HCT116 (cell line): ENCODE measurements at regions not wholly inside any gene's neighbourhood (a gene's known extent, or its start where the extent isn't known, plus 50 kb on each side); places are given as distances from the start of the nearest gene placed in this dataset.

ENCODE experiments used
- ATAC-seq: fragments of 200-7000 bp; cut with Tn5 transposase; 2 replicates; pipeline ENCODE4 v1.9.1; 2020; ENCODE audit warnings: mild to moderate bottlenecking, moderate library complexity
- BruUV-seq: library from RNA; stranded (reverse); fragments of 400-500 nt; replicated peaks from 2 replicates; lab custom pipeline; 2021; lab: Mats Ljungman, UMichigan
- CTCF ChIA-PET: fragments of 300-600 bp; sonication (Branson Sonifier 250); formaldehyde crosslinking; loops from one replicate; lab custom pipeline; 2021; ENCODE audit warnings: antibody characterized with exemption; lab: Charles Lee
- POLR2A ChIA-PET: fragments of 300-600, 350-600 bp; sonication (Branson Sonifier 250); formaldehyde crosslinking; loops from one replicate; lab custom pipeline; 2021; ENCODE audit warnings: antibody characterized with exemption; lab: Charles Lee
- RAD21 ChIA-PET, 2 experiments: fragments of 300-600 bp; sonication (Branson Sonifier 250); formaldehyde crosslinking; loops; one replicate each; lab custom pipeline; 2023; ENCODE audit warnings: low total read pairs in 2 of 2; ENCODE audit not compliant: uncharacterized antibody in 2 of 2, unreplicated experiment in 2 of 2, low non-redundant PET in 1 of 2; lab: Charles Lee
- DNase-seq: peaks from one replicate; pipeline ENCODE4 v3.0.0-alpha.2; 2010; ENCODE audit warnings: low read depth, low spot score
- H2AFZ ChIP-seq: fragments of 200-600 bp; shearing (Covaris generic), sonication (generic); 2 replicates; pipeline ENCODE4 v1.6.1; 2017; ENCODE audit warnings: low read depth, mixed run types, mixed read lengths, antibody characterized with exemption, low read length; ENCODE audit not compliant: poor library complexity, severe bottlenecking
- H3K27ac ChIP-seq: 2 replicates; pipeline ENCODE4 v1.5.1; 2012; ENCODE audit warnings: low read depth, low read length
- H3K27me3 ChIP-seq: fragments of 200-600 bp; sonication (generic); 2 replicates; pipeline ENCODE4 v1.6.1; 2016; ENCODE audit warnings: mixed run types, low read length, mixed read lengths; ENCODE audit not compliant: insufficient read depth
- H3K36me3 ChIP-seq, 2 experiments: fragments of 200-500 bp in 1 of 2; fragments of 200-600 bp in 1 of 2; sonication (Bioruptor generic) in 1 of 2; sonication (generic) in 1 of 2; 2 replicates each; pipeline versions ENCODE4 v1.5.1 to v1.6.1; 2014 to 2016; ENCODE audit warnings: low read length in 2 of 2, inconsistent platforms in 1 of 2, mixed read lengths in 1 of 2, mixed run types in 1 of 2; ENCODE audit not compliant: insufficient read depth in 2 of 2, control insufficient read depth in 1 of 2
- H3K4me1 ChIP-seq, 2 experiments: fragments of 200-600 bp in 1 of 2; sonication (generic) in 1 of 2; 2 replicates each; pipeline versions ENCODE4 v1.5.1 to v1.6.1; 2012 to 2017; ENCODE audit warnings: low read length in 2 of 2, inconsistent platforms in 1 of 2, mild to moderate bottlenecking in 1 of 2, mixed read lengths in 1 of 2, mixed run types in 1 of 2, moderate library complexity in 1 of 2; ENCODE audit not compliant: insufficient read depth in 2 of 2, control insufficient read depth in 1 of 2
- H3K4me2 ChIP-seq: fragments of 200-600 bp; sonication (generic); 2 replicates; pipeline ENCODE4 v1.6.1; 2017; ENCODE audit warnings: mixed run types, low read length, mixed read lengths
- H3K4me3 ChIP-seq, 2 experiments: fragments of 200-600 bp in 1 of 2; sonication (generic) in 1 of 2; replicated peaks in 1 of 2; 2 replicates each; pipeline ENCODE4 v1.5.1; 2011 to 2016; ENCODE audit warnings: low read length in 2 of 2, control low read depth in 1 of 2, low read depth in 1 of 2, mild to moderate bottlenecking in 1 of 2, mixed read lengths in 1 of 2, mixed run types in 1 of 2
- H3K79me2 ChIP-seq: fragments of 200-600 bp; sonication (generic); 2 replicates; pipeline ENCODE4 v1.6.1; 2017; ENCODE audit warnings: mild to moderate bottlenecking, mixed run types, low read length, moderate library complexity, mixed read lengths; ENCODE audit not compliant: insufficient read depth
- H3K9ac ChIP-seq: fragments of 200-600 bp; sonication (generic); 2 replicates; pipeline ENCODE4 v1.6.1; 2016; ENCODE audit warnings: low read length, mixed read lengths
- H3K9me2 ChIP-seq: fragments of 200-600 bp; sonication (generic), shearing (Covaris generic); 2 replicates; pipeline ENCODE4 v1.6.1; 2017; ENCODE audit warnings: mixed run types, mild to moderate bottlenecking, moderate library complexity; ENCODE audit not compliant: insufficient read depth
- H3K9me3 ChIP-seq, 2 experiments: fragments of 200-500 bp in 1 of 2; fragments of 200-600 bp in 1 of 2; sonication (Bioruptor generic) in 1 of 2; sonication (generic) in 1 of 2; 2 replicates each; pipeline ENCODE4 v1.6.1; 2014 to 2017; ENCODE audit warnings: low read length in 2 of 2, mixed read lengths in 2 of 2, inconsistent platforms in 1 of 2, low read depth in 1 of 2, mild to moderate bottlenecking in 1 of 2, mixed run types in 1 of 2, moderate library complexity in 1 of 2; ENCODE audit not compliant: control insufficient read depth in 1 of 2, insufficient read depth in 1 of 2
- H4K20me1 ChIP-seq: fragments of 200-600 bp; sonication (generic), shearing (Covaris generic); 2 replicates; pipeline ENCODE4 v1.6.1; 2017; ENCODE audit warnings: mixed run types, mild to moderate bottlenecking, moderate library complexity; ENCODE audit not compliant: insufficient read depth
- CBX3 ChIP-seq: IDR thresholded peaks from 2 replicates; pipeline ENCODE4 v1.6.1; 2012; ENCODE audit warnings: low read depth
- CEBPB ChIP-seq: IDR thresholded peaks from 2 replicates; pipeline ENCODE4 v1.6.1; 2012; ENCODE audit warnings: low read depth
- EZH2 ChIP-seq: fragments of 200-600 bp; sonication (generic); IDR thresholded peaks from 2 replicates; pipeline ENCODE4 v1.6.1; 2017; ENCODE audit warnings: antibody characterized with exemption, mixed run types
- EZH2phosphoT487 ChIP-seq: fragments of 200-600 bp; IDR thresholded peaks from 2 replicates; pipeline ENCODE4 v1.6.1; 2018; ENCODE audit warnings: antibody characterized with exemption, borderline replicate concordance
- FOSL1 ChIP-seq: IDR thresholded peaks from 2 replicates; pipeline ENCODE4 v1.6.1; 2012; ENCODE audit warnings: low read depth
- POLR2AphosphoS5 ChIP-seq: IDR thresholded peaks from 2 replicates; pipeline ENCODE4 v1.6.1; 2011; ENCODE audit warnings: mild to moderate bottlenecking, low read depth, low read length, moderate library complexity
- RAD21 ChIP-seq: IDR thresholded peaks from 2 replicates; pipeline ENCODE4 v1.6.1; 2012; ENCODE audit warnings: low read depth, mild to moderate bottlenecking
- REST ChIP-seq: IDR thresholded peaks from 2 replicates; pipeline ENCODE4 v1.6.1; 2012; ENCODE audit warnings: low read depth
- SIN3A ChIP-seq: IDR thresholded peaks from 2 replicates; pipeline ENCODE4 v1.6.1; 2012; ENCODE audit warnings: low read depth
- SP1 ChIP-seq: IDR thresholded peaks from 2 replicates; pipeline ENCODE4 v1.6.1; 2012; ENCODE audit warnings: low read depth
- ZNF274 ChIP-seq: fragments of 200-500 bp; sonication (Bioruptor generic); IDR thresholded peaks from 2 replicates; pipeline ENCODE4 v1.6.1; 2014; ENCODE audit warnings: mild to moderate bottlenecking, low read depth, low read length, inconsistent platforms
- intact Hi-C: fragments of 100-400 bp; cut with micrococcal nuclease; formaldehyde crosslinking; loops from 2 replicates; pipeline ENCODE4 v1.10.0; 2022

GRCh38 chr10:45100429-45100828, 99.7 kb downstream of the ZNF22 start:
- DNase-seq (no peak), ATAC-seq (no peak)
- Histone ChIP-seq H3K4me2 (no peak overlapping the region), H2AFZ (no peak overlapping the region), H3K4me3 (no peak overlapping the region), H3K36me3 (no peaks in the 10 kb centered on the region), H3K9ac (no peak overlapping the region), H3K27me3 (peaks cover 31% of the 10 kb centered on the region), H3K9me2 (no peaks in the 10 kb centered on the region), H3K4me1 (no peaks in the 10 kb centered on the region), H3K27ac (no peak overlapping the region), H4K20me1 (no peaks in the 10 kb centered on the region), H3K79me2 (no peaks in the 10 kb centered on the region), H3K9me3 (no peaks in the 10 kb centered on the region)
- ChIA-PET CTCF (no interaction called here), RAD21 (no interaction called here), POLR2A (no interaction called here)
- TF ChIP-seq CEBPB, result no peak
- TF ChIP-seq EZH2, result no peak
- TF ChIP-seq RAD21, result no peak
- no peak for TF ChIP-seq SP1
- TF ChIP-seq FOSL1, result no peak
- no peak for TF ChIP-seq SIN3A
- no peak for TF ChIP-seq ZNF274
- no peak for TF ChIP-seq POLR2AphosphoS5
- no peak for TF ChIP-seq EZH2phosphoT487
- no peak for TF ChIP-seq REST
- no peak for TF ChIP-seq CBX3
- intact Hi-C loops, result no loop called here
- BruUV-seq, result no TSS peak
